ENCODE measurements at regions not wholly inside any gene's neighbourhood (a gene's known extent, or its start where the extent isn't known, plus 50 kb on each side); places are given as distances from the start of the nearest gene placed in this dataset.

GRCh38 chr2:6545795-6546194 is 319.9 kb downstream of the CMPK2 start:
- Histone ChIP-seq H3K79me2 (no peaks in the 10 kb centered on the region), H3K36me3 (replicated peaks; ENCODE audit: insufficient read depth, low read depth) (no peaks in the 10 kb centered on the region), H3K4me2 (no peak overlapping the region), H3K4me3 (no peak overlapping the region), H4K20me1 (ENCODE audit: insufficient read depth, poor library complexity, severe bottlenecking) (no peaks in the 10 kb centered on the region), H3K4me1 (ENCODE audit: insufficient read depth) (no peaks in the 10 kb centered on the region), H3K27me3 (no peaks in the 10 kb centered on the region), H3K9me2 (replicated peaks; ENCODE audit: insufficient read depth) (no peaks in the 10 kb centered on the region), H3K27ac (no peak overlapping the region), H2AFZ (no peak overlapping the region), H3K9me3 (ENCODE audit: low read depth) (no peaks in the 10 kb centered on the region)
- DNase-seq (ENCODE audit: low spot score): no peak
- no peak for TF ChIP-seq EZH2phosphoT487 (IDR thresholded peaks at IDR 0.05; ENCODE audit: low read depth, severe bottlenecking, unreplicated experiment)
- TF ChIP-seq EZH2 (IDR thresholded peaks at IDR 0.05; ENCODE audit: borderline replicate concordance): no peak
- TF ChIP-seq, protein P1, sequence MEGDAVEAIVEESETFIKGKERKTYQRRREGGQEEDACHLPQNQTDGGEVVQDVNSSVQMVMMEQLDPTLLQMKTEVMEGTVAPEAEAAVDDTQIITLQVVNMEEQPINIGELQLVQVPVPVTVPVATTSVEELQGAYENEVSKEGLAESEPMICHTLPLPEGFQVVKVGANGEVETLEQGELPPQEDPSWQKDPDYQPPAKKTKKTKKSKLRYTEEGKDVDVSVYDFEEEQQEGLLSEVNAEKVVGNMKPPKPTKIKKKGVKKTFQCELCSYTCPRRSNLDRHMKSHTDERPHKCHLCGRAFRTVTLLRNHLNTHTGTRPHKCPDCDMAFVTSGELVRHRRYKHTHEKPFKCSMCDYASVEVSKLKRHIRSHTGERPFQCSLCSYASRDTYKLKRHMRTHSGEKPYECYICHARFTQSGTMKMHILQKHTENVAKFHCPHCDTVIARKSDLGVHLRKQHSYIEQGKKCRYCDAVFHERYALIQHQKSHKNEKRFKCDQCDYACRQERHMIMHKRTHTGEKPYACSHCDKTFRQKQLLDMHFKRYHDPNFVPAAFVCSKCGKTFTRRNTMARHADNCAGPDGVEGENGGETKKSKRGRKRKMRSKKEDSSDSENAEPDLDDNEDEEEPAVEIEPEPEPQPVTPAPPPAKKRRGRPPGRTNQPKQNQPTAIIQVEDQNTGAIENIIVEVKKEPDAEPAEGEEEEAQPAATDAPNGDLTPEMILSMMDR (IDR thresholded peaks at IDR 0.05; ENCODE audit: poor library complexity): no peak
- 89% methylated on average over 4 of the region's 4 CpGs for WGBS (ENCODE audit: low lambda C conversion rate, missing lambda C conversion rate)

- no peak overlapping the region for H3K4me2 ChIP-seq
- no peak for TF ChIP-seq EZH2 (IDR thresholded peaks at IDR 0.05; ENCODE audit: borderline replicate concordance)
- no peak for TF ChIP-seq EZH2phosphoT487 (IDR thresholded peaks at IDR 0.05; ENCODE audit: low read depth, severe bottlenecking, unreplicated experiment)
- TF ChIP-seq, protein P1 (IDR thresholded peaks at IDR 0.05; ENCODE audit: poor library complexity): no peak
- DNase-seq (ENCODE audit: low spot score): no peak
- H3K4me3 ChIP-seq: no peak overlapping the region
- no peaks in the 10 kb centered on the region for H3K79me2 ChIP-seq
- peaks cover 10% of the 10 kb centered on the region for H3K4me1 ChIP-seq (ENCODE audit: insufficient read depth)
- H3K36me3 ChIP-seq (replicated peaks; ENCODE audit: insufficient read depth, low read depth): no peaks in the 10 kb centered on the region
- no peaks in the 10 kb centered on the region for H3K27me3 ChIP-seq
- H3K9me2 ChIP-seq (replicated peaks; ENCODE audit: insufficient read depth): no peaks in the 10 kb centered on the region
- H4K20me1 ChIP-seq (ENCODE audit: insufficient read depth, poor library complexity, severe bottlenecking): no peaks in the 10 kb centered on the region
- H3K9me3 ChIP-seq (ENCODE audit: low read depth): no peaks in the 10 kb centered on the region
- H2AFZ ChIP-seq: no peak overlapping the region
- no peak overlapping the region for H3K27ac ChIP-seq
- 88% methylated on average over 7 of the region's 7 CpGs for WGBS (ENCODE audit: low lambda C conversion rate, missing lambda C conversion rate)
Observed at GRCh38 chr2:6554466-6554865, 311.2 kb downstream of the CMPK2 start.

DNA sequence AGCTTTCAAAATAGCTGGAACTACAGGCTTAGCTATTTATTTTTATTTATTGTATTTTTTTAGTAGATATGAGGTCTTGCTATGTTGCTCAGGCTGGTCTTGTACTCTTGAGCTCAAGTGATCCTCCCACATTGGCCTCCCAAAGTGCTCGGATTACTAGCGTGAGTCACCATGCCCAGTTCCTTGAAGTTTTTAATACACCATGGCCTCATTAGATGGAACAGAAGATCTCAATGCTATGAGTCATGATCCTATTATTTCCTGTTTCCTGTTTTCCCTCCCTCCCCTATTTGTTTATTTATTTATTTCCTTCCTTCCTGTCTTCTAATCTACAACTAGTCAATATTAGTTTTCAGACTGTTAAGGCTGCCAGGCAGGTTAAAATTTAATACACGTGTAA is 309.0 kb downstream of the CMPK2 start:
- no peak overlapping the region for H2AFZ ChIP-seq
- no peaks in the 10 kb centered on the region for H3K9me2 ChIP-seq (replicated peaks; ENCODE audit: insufficient read depth)
- H4K20me1 ChIP-seq (ENCODE audit: insufficient read depth, poor library complexity, severe bottlenecking): no peaks in the 10 kb centered on the region
- 66% methylated on average over 3 of the region's 3 CpGs for WGBS (ENCODE audit: low lambda C conversion rate, missing lambda C conversion rate)
- DNase-seq (ENCODE audit: low spot score): peak; percentile 56
- no peaks in the 10 kb centered on the region for H3K27me3 ChIP-seq
- no peaks in the 10 kb centered on the region for H3K36me3 ChIP-seq (replicated peaks; ENCODE audit: insufficient read depth, low read depth)
- H3K79me2 ChIP-seq: no peaks in the 10 kb centered on the region
- H3K4me1 ChIP-seq (ENCODE audit: insufficient read depth): peaks cover 10% of the 10 kb centered on the region
- TF ChIP-seq, protein P1 (IDR thresholded peaks at IDR 0.05; ENCODE audit: poor library complexity): no peak
- H3K4me3 ChIP-seq: no peak overlapping the region
- H3K4me2 ChIP-seq: peak overlapping the region; percentile 26
- H3K9me3 ChIP-seq (ENCODE audit: low read depth): no peaks in the 10 kb centered on the region
- H3K27ac ChIP-seq: peak overlapping the region; percentile 65

GRCh38 chr2:6557737-6558136 is 308.0 kb downstream of the CMPK2 start:
- Histone ChIP-seq H3K27me3 (no peaks in the 10 kb centered on the region), H3K79me2 (no peaks in the 10 kb centered on the region), H3K4me2 (peak overlapping the region; percentile 26), H3K9me2 (replicated peaks; ENCODE audit: insufficient read depth) (no peaks in the 10 kb centered on the region), H3K27ac (peak overlapping the region; percentile 65), H3K36me3 (replicated peaks; ENCODE audit: insufficient read depth, low read depth) (no peaks in the 10 kb centered on the region), H3K9me3 (ENCODE audit: low read depth) (no peaks in the 10 kb centered on the region), H4K20me1 (ENCODE audit: insufficient read depth, poor library complexity, severe bottlenecking) (no peaks in the 10 kb centered on the region), H3K4me1 (ENCODE audit: insufficient read depth) (peaks cover 10% of the 10 kb centered on the region), H3K4me3 (no peak overlapping the region), H2AFZ (no peak overlapping the region)
- TF ChIP-seq EZH2 (IDR thresholded peaks at IDR 0.05; ENCODE audit: borderline replicate concordance): no peak
- TF ChIP-seq EZH2phosphoT487 (IDR thresholded peaks at IDR 0.05; ENCODE audit: low read depth, severe bottlenecking, unreplicated experiment): no peak
- TF ChIP-seq, protein P1 (IDR thresholded peaks at IDR 0.05; ENCODE audit: poor library complexity): no peak
- DNase-seq (ENCODE audit: low spot score): no peak

Measured in hepatocyte (in vitro differentiated cells).